Posterior vena cava (tissue), 2 donors: ENCODE measurements at regions not wholly inside any gene's neighbourhood (a gene's known extent, or its start where the extent isn't known, plus 50 kb on each side); places are given as distances from the start of the nearest gene placed in this dataset.
"Not testable (repeated sequence)": the region's sequence is repeated elsewhere in the genome, so short reads cannot be mapped to it uniquely, and the experiment has no call there.

ENCODE experiments used
- DNase-seq: peaks from one replicate; pipeline ENCODE4 v3.0.0-alpha.2; 2020; ENCODE audit warnings: low spot score
- intact Hi-C, 2 donors: fragments of 100-400 bp; cut with DNase I; formaldehyde crosslinking; loops; one replicate each; pipeline versions ENCODE4 v1.14.1 to v1.14.2; 2022 to 2023
- donor health status: DM: yes; HTN: yes; CAD: no.
- donor health status: DM: yes; HTN: yes; CAD: no.

DNA sequence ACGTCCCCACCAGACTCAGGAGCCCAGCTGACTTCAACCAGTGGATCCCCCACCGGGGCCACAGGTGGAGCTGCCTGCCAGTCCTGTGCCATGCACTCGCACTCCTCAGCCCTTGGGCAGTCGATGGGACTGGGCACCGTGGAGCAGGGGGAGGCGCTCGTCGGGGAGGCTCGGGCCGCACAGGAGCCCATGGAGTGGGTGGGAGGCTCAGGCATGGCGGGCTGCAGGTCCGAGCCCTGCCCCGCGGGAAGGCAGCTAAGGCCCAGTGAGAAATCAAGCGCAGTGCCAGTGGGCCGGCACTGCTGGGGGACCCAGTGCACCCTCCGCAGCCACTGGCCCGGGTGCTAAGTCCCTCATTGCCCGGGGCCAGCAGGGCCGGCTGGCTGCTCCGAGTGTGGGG lies 52.3 kb upstream of the LRRC30 start:
- not testable (repeated sequence) for DNase-seq
- intact Hi-C loops, result loop anchor here (5.0 to 10.0 kb wide), 2 partner anchors 144 to 256 kb away; no protein-coding TSS in a partner anchor

GRCh38 chr18:7177116-7177744 lies 53.7 kb upstream of the LRRC30 start:
- intact Hi-C loops, result loop anchor here (5.0 to 10.0 kb wide), 2 partner anchors 142 to 255 kb away; no protein-coding TSS in a partner anchor
- no peak for DNase-seq

DNA sequence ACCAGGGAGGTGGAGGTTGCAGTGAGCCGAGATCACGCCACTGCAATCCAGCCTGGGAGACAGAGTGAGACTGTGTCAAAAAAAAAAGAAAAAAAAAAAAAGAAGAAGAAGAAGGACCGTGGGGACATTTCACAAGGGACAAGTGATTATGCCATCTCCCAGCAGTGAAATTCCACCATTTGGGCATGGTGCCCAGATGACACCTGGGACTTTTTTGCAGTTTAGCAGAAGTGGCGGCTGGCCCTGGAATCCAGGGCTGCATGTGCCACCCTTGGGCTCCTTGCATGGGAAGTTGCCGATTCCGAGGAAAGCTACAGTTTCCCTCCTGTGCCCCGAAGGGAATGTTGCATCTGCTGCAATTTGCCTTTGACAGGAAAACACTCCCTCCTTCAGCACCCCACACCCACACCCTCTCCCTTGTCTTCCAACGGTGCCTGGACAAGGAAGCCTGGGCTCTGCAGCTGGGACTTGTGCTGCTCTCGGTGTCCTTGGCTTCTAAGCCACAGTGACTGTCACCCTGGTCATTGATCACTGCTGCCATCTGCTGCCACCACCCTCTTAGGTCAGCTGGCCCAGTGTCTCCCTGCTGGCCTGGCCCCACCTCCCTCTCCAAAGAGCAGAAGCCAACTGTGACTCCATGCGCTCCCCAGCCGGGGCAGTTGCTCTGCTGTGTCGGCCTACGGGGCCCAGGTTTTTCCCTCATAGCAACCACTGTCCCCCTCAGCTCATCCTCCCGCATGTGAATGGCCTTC lies 56.4 kb upstream of the LRRC30 start:
- DNase-seq, result no peak
- intact Hi-C loops, result loop anchor here (5.0 to 10.0 kb wide), 2 partner anchors 140 to 252 kb away; no protein-coding TSS in a partner anchor

DNA sequence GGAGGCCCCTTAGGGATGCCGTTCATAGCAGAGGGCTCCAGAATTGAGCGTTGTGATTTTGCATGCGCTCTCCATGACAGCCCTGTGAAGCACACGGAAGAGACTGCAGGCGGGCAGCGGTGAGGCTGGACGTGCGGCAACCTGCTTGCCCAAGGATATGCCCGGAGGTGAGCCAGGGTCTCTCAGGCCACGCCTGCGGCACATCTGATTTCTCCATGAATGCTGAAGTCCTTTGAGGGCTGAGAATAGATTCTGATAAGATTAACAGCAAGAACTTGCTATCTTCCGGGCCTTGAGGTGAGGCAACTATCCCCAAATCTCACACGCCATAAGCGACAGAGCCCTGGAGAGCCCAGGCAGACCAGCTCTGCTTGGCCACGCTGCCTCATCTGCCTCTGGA lies 55.6 kb upstream of the LAMA1 start:
- DNase-seq, result no peak
- intact Hi-C loops, result loop anchor here in 1 of 2 donors (10.0 kb wide), 1 partner anchor 138 kb away; no protein-coding TSS in a partner anchor

DNA sequence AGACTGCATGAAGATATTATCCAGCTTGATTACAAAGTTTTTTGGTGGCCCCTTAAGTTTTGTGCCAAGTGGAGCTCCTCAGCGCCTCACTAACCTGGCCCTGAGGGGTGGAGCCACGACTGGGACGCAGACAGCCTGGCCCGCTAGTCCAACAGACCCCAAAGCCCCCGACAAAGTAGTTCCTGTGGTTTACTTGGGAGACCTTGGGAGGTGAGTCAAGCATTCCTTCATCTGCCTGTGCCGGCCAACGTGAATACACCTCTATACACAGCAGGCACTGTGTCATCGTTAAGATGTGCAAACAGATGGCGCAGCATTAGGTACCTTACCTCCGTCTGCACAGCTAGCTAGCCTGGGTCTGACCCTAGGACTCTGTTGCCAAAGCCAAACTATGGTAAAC lies 55.0 kb upstream of the LAMA1 start:
- intact Hi-C loops, result loop anchor here in 1 of 2 donors (10.0 kb wide), 1 partner anchor 138 kb away; no protein-coding TSS in a partner anchor
- no peak for DNase-seq

DNA sequence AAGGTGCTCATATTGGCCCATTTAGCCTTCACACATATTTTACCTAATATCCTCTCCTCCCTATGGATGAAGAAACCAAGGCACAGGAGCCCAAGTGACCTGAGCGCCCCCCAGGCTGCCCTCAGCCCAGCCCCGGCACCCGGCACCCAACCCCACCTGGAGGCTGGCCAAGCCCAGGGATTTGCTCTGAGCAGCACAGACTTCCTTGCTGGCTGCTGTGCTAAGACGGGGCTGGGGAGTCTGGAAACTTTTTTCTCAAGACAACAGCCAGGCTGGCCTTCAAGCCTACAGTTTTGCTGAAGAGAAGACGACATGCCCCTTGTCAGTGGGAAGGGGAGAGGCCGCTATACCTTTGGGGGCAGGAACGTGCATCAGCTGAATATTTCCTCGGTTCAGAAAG lies 52.7 kb upstream of the LAMA1 start:
- intact Hi-C loops, result loop anchor here in 1 of 2 donors (10.0 kb wide), 1 partner anchor 135 kb away; no protein-coding TSS in a partner anchor
- no peak for DNase-seq

- intact Hi-C loops, result no loop called here
- DNase-seq, result no peak
These were observed 52.0 kb upstream of the LAMA1 start for GRCh38 chr18:7169601-7170000.

- intact Hi-C loops, result no loop called here
- DNase-seq, result no peak
These were observed 50.8 kb upstream of the LAMA1 start for GRCh38 chr18:7168408-7168807.
